ENCODE measurements at regions not wholly inside any gene's neighbourhood (a gene's known extent, or its start where the extent isn't known, plus 50 kb on each side); places are given as distances from the start of the nearest gene placed in this dataset.

DNA sequence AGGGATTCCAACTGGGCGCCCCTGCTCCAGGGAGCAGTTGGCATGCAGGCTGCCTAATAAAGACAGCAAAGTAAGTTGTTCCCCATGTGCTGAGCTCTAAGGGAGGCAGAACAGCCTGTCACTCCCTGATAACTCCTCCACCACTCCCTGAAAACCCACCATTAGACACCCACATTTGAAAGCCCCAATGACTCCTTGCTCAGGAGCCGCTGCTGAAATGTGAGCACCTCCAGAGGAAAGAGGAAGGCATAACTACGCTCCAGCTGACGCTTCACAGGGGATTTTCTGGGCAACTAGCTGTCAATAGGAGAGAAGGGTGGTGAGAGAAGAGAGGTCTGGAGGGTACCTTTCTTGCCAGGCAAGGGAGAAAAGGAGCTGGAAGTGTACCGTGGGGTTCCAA, 62.5 kb downstream of the NPY1R start:
- no peak for DNase-seq
- H3K36me3 ChIP-seq (ENCODE audit: insufficient read depth, low read length) = no peaks in the 10 kb centered on the region
- H3K9me3 ChIP-seq (ENCODE audit: control insufficient read depth in 1 of 2, insufficient read depth in 1 of 2, low read length in 2 of 2) = no peaks in the 10 kb centered on the region
- no peaks in the 10 kb centered on the region for H3K27me3 ChIP-seq (ENCODE audit: control insufficient read depth in 1 of 2, insufficient read depth in 2 of 2, low read length in 2 of 2)
- no peak for ATAC-seq (ENCODE audit: poor library complexity)
- H3K27ac ChIP-seq (ENCODE audit: low read depth in 1 of 2, low read length in 2 of 2) = no peak overlapping the region
- ChIA-PET CTCF (no interaction called here), POLR2A (no interaction called here)
- Mint-ChIP-seq H3K4me1 (ENCODE audit: low read depth) (no peaks in the 10 kb centered on the region), H3K27ac (no peak overlapping the region), H3K36me3 (ENCODE audit: low read depth) (no peaks in the 10 kb centered on the region), H3K4me3 (no peak overlapping the region), H3K27me3 (peaks cover 7% of the 10 kb centered on the region), H3K9me3 (no peaks in the 10 kb centered on the region)
- intact Hi-C loops (cut with DNase I, micrococcal nuclease) = loop anchor here in 1 of 2 experiments (5.0 kb wide), 1 partner anchor 782 kb away; no protein-coding TSS in a partner anchor
- TF ChIP-seq, protein P1, sequence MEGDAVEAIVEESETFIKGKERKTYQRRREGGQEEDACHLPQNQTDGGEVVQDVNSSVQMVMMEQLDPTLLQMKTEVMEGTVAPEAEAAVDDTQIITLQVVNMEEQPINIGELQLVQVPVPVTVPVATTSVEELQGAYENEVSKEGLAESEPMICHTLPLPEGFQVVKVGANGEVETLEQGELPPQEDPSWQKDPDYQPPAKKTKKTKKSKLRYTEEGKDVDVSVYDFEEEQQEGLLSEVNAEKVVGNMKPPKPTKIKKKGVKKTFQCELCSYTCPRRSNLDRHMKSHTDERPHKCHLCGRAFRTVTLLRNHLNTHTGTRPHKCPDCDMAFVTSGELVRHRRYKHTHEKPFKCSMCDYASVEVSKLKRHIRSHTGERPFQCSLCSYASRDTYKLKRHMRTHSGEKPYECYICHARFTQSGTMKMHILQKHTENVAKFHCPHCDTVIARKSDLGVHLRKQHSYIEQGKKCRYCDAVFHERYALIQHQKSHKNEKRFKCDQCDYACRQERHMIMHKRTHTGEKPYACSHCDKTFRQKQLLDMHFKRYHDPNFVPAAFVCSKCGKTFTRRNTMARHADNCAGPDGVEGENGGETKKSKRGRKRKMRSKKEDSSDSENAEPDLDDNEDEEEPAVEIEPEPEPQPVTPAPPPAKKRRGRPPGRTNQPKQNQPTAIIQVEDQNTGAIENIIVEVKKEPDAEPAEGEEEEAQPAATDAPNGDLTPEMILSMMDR (IDR thresholded peaks at IDR 0.05) = no peak
- H3K4me1 ChIP-seq (ENCODE audit: insufficient read depth, low read length) = no peaks in the 10 kb centered on the region
- no peak overlapping the region for H3K4me3 ChIP-seq (ENCODE audit: low read length)

DNA sequence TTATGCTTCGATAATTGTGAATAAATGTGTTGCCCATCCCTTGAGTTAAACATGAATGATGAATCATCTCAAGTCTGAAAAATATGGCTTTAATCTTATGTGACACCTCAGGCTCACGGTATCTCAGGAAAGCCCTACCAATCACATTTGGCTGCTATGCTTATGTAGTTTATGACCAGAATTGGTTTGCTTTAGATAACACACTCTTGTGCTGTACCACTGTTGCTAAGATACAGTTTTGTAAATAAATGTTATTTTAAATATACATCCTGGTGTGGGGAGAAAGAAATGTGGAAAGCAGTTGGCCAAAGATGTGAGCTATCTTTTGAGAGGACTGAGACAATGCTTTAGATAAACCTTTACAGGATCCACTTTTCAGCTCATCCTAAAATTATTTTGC, 63.2 kb downstream of the NPY1R start:
- Mint-ChIP-seq H3K9me3 (no peaks in the 10 kb centered on the region), H3K27ac (no peak overlapping the region), H3K27me3 (peaks cover 11% of the 10 kb centered on the region), H3K36me3 (ENCODE audit: low read depth) (no peaks in the 10 kb centered on the region), H3K4me1 (ENCODE audit: low read depth) (no peaks in the 10 kb centered on the region), H3K4me3 (no peak overlapping the region)
- TF ChIP-seq, protein P1 (IDR thresholded peaks at IDR 0.05) = no peak
- no peak for DNase-seq
- no peak overlapping the region for H3K27ac ChIP-seq (ENCODE audit: low read depth in 1 of 2, low read length in 2 of 2)
- CTCF ChIA-PET = no interaction called here
- no peaks in the 10 kb centered on the region for H3K4me1 ChIP-seq (ENCODE audit: insufficient read depth, low read length)
- intact Hi-C loops (cut with DNase I, micrococcal nuclease) = no loop called here
- no peaks in the 10 kb centered on the region for H3K9me3 ChIP-seq (ENCODE audit: control insufficient read depth in 1 of 2, insufficient read depth in 1 of 2, low read length in 2 of 2)
- POLR2A ChIA-PET = interaction anchor here (0.7 kb wide), 1 partner anchor 9 kb away, joined by 4 read pairs; no protein-coding TSS in a partner anchor
- no peak overlapping the region for H3K4me3 ChIP-seq (ENCODE audit: low read length)
- no peak for ATAC-seq (ENCODE audit: poor library complexity)
- no peaks in the 10 kb centered on the region for H3K36me3 ChIP-seq (ENCODE audit: insufficient read depth, low read length)
- no peaks in the 10 kb centered on the region for H3K27me3 ChIP-seq (ENCODE audit: control insufficient read depth in 1 of 2, insufficient read depth in 2 of 2, low read length in 2 of 2)

- CTCF ChIA-PET = no interaction called here
- Mint-ChIP-seq H3K4me3 (no peak overlapping the region), H3K4me1 (ENCODE audit: low read depth) (no peaks in the 10 kb centered on the region), H3K27ac (no peak overlapping the region), H3K9me3 (no peaks in the 10 kb centered on the region), H3K27me3 (peaks cover 11% of the 10 kb centered on the region), H3K36me3 (ENCODE audit: low read depth) (no peaks in the 10 kb centered on the region)
- no peak for DNase-seq
- Histone ChIP-seq H3K9me3 (ENCODE audit: control insufficient read depth in 1 of 2, insufficient read depth in 1 of 2, low read length in 2 of 2) (no peaks in the 10 kb centered on the region), H3K27me3 (ENCODE audit: control insufficient read depth in 1 of 2, insufficient read depth in 2 of 2, low read length in 2 of 2) (no peaks in the 10 kb centered on the region), H3K36me3 (ENCODE audit: insufficient read depth, low read length) (no peaks in the 10 kb centered on the region), H3K27ac (ENCODE audit: low read depth in 1 of 2, low read length in 2 of 2) (no peak overlapping the region), H3K4me3 (ENCODE audit: low read length) (no peak overlapping the region), H3K4me1 (ENCODE audit: insufficient read depth, low read length) (no peaks in the 10 kb centered on the region)
- TF ChIP-seq, protein P1 (IDR thresholded peaks at IDR 0.05) = no peak
- intact Hi-C loops (cut with DNase I, micrococcal nuclease) = no loop called here
- POLR2A ChIA-PET = no interaction called here
- ATAC-seq (ENCODE audit: poor library complexity) = no peak
These were observed 67.5 kb downstream of the NPY1R start for GRCh38 chr4:163264934-163265333.
